ENCODE measurements at regions not wholly inside any gene's neighbourhood (a gene's known extent, or its start where the extent isn't known, plus 50 kb on each side); places are given as distances from the start of the nearest gene placed in this dataset.

DNA sequence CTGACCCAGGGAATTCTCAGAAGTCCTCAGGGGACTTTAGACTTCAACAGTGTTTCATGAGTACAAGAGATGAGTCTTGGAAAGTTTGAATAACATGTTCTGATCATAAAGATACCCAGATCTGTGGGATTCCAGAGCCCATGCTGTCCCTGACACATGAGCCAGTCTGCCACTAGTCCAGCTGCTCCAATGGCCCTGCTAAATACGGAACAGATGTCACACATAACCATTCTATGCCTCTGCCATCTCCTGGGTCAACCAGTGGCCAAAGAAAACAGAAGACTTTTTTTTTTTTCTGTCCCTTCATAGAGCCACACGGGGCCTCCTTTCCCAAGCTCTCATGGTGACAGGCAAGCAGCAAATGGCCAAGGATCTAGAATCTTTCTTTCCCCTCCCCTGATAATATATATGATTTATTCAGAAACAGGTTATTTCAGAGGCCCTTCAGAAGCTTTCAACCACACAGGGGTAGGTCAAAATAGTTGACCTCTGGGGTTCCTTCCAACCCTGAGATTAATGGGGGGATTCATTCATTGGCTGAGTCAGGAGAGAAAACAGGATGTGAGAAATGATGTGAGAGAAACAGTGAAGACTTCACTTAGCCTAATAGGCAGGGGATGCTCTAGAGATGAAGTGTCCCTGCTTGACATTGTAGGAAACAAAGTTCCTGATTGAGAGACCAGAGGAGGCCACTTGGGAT lies 367.7 kb downstream of the CDK5RAP2 start:
- TF ChIP-seq, protein P1, sequence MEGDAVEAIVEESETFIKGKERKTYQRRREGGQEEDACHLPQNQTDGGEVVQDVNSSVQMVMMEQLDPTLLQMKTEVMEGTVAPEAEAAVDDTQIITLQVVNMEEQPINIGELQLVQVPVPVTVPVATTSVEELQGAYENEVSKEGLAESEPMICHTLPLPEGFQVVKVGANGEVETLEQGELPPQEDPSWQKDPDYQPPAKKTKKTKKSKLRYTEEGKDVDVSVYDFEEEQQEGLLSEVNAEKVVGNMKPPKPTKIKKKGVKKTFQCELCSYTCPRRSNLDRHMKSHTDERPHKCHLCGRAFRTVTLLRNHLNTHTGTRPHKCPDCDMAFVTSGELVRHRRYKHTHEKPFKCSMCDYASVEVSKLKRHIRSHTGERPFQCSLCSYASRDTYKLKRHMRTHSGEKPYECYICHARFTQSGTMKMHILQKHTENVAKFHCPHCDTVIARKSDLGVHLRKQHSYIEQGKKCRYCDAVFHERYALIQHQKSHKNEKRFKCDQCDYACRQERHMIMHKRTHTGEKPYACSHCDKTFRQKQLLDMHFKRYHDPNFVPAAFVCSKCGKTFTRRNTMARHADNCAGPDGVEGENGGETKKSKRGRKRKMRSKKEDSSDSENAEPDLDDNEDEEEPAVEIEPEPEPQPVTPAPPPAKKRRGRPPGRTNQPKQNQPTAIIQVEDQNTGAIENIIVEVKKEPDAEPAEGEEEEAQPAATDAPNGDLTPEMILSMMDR (IDR thresholded peaks at IDR 0.05) = no peak
- no peak for TF ChIP-seq POLR2A (IDR thresholded peaks at IDR 0.05)

Measured in uterus (tissue), 2 donors.